HG03280 (cell line): ENCODE measurements at regions not wholly inside any gene's neighbourhood (a gene's known extent, or its start where the extent isn't known, plus 50 kb on each side); places are given as distances from the start of the nearest gene placed in this dataset.

Experiments used
- ATAC-seq: cut with Tn5 transposase; IDR thresholded peaks from one replicate; pipeline ENCODE4 v1.9.1; 2021; ENCODE audit warnings: mild to moderate bottlenecking, moderate library complexity; ENCODE audit not compliant: unreplicated experiment

GRCh38 chr17:14918540-14918939 is 346.6 kb downstream of the PMP22 start:
- ATAC-seq = no peak

GRCh38 chr17:14910916-14911315 is 354.2 kb downstream of the PMP22 start:
- ATAC-seq = no peak

- ATAC-seq = no peak
Observed at GRCh38 chr17:14904386-14904785, 360.7 kb downstream of the PMP22 start.

DNA sequence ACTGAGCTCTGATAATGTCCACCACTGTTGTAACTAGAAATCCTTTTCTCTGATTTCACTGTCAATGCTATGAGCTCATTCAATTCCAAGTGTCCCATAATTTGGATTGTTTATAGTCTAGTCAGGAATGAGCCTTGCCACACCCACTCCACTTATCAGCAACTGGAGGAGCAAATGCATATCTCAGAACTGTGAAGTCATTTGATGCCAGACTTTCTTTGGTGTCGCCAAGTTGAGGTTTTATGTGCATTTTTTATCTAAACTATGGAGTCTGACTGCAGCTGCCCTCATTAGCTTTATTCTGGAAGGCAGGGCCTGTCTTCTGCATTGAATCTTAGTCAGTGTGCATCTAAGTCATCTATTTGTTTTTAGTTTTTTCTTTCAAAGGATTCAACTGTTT is 361.3 kb downstream of the PMP22 start:
- ATAC-seq = no peak

- ATAC-seq = no peak
Observed at GRCh38 chr17:14902803-14903202, 362.3 kb downstream of the PMP22 start.

- no peak for ATAC-seq
Observed at GRCh38 chr17:14902297-14902696, 362.8 kb downstream of the PMP22 start.

GRCh38 chr17:14901376-14901775 is 363.8 kb downstream of the PMP22 start:
- ATAC-seq = no peak

GRCh38 chr17:14886200-14886739 is 378.9 kb downstream of the PMP22 start:
- ATAC-seq = no peak

GRCh38 chr17:14882131-14882530 is 383.0 kb downstream of the PMP22 start:
- ATAC-seq = no peak

DNA sequence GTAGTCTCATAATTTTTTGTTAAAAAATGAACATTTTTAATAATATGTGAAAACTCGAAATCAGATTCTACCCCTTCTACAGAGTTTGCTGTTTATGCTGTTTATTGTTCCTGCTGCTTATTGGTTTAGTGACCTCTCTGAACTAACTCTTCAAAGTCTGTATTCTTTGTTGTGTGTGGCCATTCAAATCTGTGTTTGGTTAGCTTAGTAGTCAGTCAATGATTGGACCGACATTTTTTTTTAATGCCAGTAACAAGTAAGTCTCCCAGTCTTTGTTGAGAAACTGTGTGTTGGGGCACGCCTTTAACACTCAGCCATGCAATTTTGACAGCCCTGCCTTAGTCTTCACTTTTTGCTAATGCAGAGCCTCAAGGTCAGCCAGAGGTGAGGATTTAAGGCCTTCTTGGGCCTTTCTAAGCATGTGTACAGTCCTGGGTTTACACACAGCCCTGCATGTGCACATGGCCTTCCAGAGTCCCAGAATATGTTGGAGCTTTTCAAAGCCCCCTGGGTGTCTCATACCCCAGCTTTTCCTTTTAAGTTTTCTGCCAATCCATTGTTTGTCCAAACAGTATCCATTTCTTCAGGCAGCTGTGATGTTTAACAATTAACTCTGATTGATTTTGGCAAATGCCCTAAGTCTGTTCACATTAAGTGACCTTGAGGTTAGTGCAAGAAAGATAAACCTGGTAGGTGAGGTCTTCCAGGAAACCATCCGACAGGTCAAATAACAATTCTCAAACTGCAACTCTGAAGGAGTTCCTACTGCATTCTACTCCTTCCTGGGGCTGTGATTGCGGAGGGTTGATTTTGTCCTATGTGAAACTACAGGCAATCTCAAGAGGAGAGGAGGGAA is 389.3 kb downstream of the PMP22 start:
- no peak for ATAC-seq

DNA sequence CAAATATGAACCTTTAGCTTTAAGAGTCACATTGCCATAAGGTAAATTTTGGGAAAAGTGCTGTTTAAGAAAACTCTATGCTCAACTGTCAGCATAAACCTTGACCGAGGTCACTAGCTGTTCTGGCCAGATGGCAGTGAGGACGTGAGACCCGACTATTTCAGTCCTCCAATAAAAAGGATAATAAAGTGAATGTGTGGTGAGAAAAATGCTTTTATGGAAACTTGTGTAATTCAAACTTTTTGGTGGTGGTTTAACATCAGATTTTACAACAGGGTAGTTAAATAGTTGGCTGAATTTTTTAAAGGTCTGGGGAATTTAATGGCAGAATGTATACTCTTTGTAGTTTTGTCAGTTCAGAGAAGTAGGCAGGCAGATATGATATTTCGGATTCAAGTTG is 391.1 kb downstream of the PMP22 start:
- ATAC-seq = no peak

DNA sequence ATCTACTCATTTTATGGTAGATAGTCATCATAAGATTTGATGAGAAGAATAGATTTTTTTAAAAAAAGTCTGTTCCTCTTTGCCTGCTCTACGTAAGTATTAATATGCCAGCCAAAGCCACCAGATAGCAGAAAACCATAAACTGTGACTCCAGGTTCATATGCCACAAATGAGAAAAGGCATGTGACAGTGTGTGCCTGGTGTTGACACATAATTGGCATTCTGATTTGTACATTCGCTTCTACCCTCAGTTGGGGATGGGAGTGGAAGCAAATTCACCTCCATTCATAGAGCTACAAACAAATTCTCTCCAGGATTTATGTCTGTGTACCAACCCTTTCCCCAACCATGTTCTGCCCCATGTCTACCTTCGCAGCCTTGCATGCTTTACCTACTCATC is 391.6 kb downstream of the PMP22 start:
- ATAC-seq = no peak

DNA sequence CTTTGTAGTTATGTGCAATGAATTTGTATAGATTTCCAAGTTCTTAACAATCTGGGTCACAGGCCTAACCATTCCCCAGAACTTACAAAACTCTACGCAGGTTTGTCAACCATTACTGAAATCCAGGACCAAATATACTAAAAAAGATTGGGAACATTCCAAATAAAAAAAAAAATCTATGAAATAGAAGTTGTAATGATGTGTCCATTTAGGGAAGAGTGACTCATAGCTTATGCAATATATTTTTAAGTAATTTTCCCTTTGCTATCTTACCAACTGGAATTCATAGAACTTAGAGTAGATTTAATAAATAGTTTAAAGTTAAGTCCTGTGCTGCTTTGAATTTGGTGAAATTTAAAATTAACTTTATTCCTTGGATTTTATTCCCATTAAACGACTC is 393.2 kb downstream of the PMP22 start:
- ATAC-seq = no peak

DNA sequence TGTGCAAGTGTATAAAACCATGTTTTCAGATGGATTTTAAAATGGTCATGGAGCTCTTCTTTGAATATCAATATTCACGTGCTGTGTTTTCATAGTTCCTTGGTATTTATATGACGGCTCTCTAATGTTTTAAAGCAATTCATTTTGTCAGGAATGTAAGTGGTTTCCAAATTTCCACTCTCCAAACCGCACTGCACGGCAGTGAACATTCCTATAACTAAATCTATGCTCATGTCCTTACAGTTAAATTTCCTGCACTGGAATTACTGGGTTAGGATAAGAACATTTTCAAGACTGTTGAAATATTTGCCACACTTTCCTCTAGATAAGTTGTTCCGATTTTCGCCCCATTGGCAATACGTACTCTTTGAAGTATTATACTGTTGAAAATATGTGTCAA is 398.9 kb downstream of the PMP22 start:
- no peak for ATAC-seq

- ATAC-seq = no peak
Observed at GRCh38 chr17:14864127-14864526, 401.0 kb downstream of the PMP22 start.

DNA sequence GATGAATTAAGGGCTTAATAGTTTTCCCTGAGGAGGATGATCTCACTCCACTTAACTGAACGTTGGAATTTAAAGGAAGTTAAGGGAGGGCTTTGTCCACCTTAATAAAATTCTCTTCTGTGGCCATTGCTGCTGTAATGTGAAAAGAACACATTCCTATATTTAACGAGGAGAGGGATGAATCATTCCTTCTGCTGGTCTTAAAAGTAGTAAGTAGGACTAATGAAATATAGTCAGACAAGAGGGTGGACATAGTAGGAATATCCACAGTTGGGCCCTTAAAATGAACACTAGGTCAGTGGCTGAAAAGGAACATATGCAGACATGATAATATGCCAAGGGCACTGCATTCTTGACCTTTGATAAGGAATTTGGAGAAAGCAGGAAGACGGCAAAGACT is 405.6 kb downstream of the PMP22 start:
- ATAC-seq = no peak

DNA sequence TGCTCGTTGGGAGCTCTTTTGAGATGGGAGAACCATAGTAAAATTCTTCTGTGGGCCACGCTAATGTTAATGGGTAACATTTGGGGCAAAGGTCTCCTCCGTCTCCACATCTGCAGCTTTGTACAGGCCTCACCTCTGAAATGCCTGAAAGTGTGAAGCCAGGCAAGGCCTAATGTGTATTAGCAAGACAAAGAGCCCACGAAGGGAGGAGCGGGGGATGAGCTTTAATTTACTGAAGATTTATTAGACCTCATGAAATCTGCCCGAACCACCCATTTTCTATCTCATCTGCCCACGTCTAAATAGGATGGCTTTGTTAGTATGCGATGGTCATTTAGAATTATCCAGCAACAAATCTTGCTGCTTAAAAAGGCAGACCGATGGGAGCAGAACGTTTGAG is 408.9 kb downstream of the PMP22 start:
- no peak for ATAC-seq

GRCh38 chr17:14854691-14855090 is 410.4 kb downstream of the PMP22 start:
- ATAC-seq = no peak

DNA sequence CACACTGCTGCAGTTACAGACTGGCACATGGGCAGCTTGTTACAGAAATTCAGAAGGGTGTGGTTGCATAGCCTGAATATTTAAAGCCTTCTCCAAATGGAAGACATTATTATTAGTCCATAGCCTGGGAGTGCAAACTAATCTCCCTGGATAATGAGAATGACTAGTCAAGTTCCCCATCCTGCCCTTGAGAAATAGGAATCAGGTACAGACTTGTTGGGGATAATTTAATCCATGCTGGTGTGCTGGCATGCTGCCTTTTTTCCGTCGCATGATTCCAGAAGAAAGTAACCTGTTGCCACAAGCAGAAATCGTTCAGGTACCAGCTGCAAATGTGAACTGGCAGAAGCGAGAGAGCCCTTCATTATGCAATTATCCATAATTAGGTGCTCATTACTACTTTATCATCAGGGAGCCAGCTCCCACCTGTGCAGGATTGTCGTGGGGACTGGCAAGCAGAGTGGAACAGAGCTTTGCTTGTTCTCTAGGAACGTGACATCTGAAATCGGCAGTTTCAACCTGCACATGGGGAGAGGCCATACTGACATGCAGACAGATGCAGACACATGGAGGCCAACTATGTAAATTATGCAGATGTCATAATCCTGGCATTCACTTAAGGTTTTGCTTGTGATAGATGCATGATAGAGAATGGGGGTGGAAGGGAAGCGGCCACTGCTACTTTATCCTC is 419.4 kb downstream of the PMP22 start:
- ATAC-seq = no peak

DNA sequence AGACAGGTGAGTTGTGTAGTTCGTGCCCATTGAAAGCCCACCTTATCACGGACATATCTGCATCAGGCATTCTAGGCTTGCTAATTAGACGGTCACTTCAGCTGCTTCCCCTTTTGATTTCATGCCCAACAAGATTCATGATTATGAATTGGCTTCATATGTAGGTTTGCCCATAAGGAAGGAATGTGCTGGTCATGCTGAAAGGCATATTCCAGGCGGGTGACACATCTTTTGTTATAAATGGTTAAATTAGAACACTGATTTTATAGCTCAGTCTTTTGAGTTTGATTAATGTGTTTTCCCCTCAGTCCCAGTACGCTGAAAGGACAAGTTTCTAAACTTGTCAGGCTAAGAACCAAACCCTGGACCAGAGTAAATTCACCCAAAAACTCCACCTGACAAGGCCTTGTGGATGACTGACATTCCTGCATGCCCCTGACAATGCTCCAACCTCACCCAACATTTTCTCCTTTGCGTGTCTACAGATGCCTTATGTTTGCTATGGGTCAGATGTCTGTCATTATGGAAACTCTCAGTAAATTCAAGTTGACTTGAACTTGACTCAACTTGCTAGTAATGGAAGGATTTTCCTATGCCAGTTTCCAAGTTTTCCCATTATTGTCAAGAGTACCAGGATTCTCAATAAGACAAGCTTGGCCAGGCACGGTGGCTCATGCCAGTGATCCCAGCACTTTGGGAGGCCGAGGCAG is 421.9 kb downstream of the PMP22 start:
- ATAC-seq = no peak

DNA sequence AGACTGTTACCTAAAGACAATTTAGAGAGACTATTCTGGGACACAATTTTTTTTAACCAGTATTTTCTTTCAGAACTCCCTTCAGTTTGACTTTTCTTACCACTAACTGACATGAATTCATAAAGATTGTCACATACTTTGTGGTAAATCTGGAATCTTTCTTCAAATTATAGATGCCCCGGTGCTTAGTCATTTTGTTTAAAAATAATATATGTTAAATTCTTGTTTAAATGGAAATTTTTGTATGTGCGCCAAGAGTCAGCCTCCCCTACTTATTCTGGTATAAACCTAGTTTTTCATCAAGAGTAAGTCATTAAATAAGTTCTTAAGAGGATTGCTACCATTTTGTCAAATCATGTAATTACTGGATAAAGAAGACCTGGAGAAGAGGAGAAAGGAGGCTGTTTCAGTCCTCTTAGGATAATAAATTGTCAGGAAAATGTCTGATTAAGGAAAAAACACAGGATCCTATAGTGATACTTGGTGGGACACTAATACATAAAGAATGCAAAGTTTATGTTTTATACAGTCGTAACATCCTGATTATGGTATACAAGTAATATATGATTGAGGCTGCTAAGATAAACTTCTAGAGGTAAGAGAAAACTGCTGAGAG is 424.4 kb downstream of the PMP22 start:
- ATAC-seq = no peak
